ENCODE measurements at regions not wholly inside any gene's neighbourhood (a gene's known extent, or its start where the extent isn't known, plus 50 kb on each side); places are given as distances from the start of the nearest gene placed in this dataset.

DNA sequence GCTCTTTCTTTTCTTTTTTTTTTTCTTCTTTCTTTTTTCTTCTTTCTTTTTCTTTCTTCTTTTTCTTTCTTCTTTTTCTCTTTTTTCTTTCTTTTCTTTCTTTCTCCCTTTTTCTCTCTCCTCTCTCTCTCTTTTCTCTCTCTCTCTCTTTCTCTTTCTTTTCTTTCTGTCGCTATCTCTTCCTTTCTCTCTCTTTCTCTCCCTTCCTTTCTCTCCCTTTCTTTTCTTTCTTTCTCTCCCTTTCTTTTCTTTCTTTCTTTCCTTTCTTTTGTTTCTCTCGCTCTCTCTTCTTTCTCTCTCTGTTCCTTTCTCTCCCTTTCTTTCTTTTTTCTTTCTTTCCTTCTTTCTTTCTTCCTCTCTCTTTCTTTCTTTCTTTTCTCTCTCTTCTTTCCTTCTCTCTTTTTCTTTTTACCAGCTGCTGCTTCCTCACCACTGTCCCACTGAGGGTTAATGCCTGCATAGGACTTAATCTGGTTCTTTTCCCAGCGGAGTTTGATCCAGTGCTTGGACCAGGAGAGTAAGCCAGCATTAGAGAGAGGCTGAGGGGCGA lies 145.4 kb upstream of the SIX2 start:
- TF ChIP-seq POLR2AphosphoS5 (IDR thresholded peaks at IDR 0.05; ENCODE audit: borderline replicate concordance, low read depth, low read length) (no peak), EZH2 (IDR thresholded peaks at IDR 0.05) (no peak)
